Hippocampal formation (tissue), 2 donors: ENCODE measurements at regions not wholly inside any gene's neighbourhood (a gene's known extent, or its start where the extent isn't known, plus 50 kb on each side); places are given as distances from the start of the nearest gene placed in this dataset.

ENCODE experiments used
- DNase-seq, 2 donors: peaks; one replicate each; lab custom pipeline; 2025; lab: John Stamatoyannopoulos, UW

DNA sequence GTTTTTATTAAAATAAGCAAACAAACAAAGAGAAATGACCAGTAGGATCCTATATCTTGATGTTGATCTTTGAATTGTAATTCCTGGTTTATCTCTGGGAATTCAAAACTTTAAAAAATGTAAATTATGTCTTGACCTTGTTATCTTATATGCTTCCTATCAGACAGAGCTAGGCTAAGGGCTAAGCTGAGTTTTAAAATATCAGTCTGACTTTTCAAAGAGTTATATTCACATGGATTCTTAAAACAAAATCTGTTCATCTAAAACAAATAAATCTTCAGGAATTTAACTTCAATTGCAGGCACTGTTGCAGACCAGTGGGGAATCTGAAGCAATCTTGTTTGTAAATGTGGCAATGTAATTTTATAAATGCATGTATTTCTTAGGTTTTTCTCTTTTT, 1144.1 kb downstream of the LRFN5 start:
- no peak for DNase-seq

DNA sequence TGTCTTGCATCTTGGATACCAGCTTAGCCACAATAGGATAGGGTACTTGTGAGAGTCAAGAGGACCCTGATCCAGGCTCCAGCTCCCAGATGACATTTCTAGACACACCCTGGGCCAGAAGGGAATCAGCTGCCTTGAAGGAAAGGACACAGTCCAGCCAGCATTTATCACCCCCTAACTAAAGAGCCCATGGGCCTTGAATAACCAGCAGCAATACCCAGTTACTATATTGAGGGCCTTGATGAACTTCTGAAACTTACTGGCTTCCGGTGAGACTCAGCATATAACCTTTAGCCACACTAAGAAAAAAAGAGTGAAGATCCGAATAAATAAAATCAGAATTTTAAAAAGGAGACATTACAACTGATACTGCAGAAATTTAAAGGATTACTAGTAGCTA, 1135.4 kb downstream of the LRFN5 start:
- DNase-seq = no peak

DNA sequence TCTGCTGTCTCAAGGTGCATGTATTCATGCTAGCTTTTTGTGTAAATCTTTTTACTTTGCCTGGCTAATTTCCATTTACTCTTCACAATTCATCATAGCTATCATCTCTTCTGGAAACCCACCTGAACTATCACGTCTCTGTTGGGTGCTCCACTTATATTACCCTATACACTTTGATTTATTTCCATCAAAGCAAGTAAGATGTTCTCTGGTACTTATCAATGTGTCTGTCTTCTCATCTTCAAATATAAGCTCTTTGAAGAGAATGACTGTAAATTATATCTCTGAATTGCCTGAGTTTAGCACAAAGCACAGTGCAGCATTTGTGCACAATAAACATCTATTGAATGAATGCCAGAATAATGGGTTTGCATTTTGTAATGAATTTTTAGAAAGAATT, 1129.7 kb downstream of the LRFN5 start:
- DNase-seq = no peak

DNA sequence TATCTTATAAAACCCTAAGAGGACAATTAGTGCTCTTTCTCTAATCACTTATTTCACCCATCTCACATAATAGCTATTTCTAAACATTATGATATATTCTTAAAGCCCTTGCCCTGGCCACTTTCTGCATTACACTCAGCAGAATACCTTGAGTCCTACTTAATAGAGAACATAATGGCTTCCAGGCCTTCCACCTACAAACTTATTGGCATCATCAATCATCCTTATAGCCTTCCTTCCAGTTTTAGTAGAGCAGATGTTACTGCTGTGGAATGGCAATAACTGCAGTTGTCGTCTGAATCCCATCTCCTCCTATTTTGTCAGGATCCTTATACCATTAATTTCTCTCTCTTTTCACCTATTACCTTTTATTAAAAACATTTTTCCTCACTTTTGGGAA, 1127.4 kb downstream of the LRFN5 start:
- DNase-seq = no peak

DNA sequence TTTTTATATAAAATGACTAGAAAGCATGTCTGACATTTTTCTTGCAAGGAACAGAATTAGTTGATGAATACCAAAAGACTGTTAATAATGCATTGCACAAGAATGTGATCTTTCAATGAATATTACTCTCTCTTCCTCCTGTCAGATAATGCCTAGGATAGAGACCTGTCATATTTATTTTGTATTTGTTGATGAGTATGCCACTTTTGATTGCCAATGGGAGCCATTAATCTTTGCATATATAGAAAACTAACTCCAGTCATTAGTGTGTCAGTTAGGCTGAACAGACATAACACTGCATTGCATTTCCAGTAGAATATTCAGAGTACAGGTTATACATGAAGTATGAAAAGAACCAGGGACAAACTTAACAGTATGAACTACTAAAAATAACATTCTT, 1125.3 kb downstream of the LRFN5 start:
- no peak for DNase-seq

DNA sequence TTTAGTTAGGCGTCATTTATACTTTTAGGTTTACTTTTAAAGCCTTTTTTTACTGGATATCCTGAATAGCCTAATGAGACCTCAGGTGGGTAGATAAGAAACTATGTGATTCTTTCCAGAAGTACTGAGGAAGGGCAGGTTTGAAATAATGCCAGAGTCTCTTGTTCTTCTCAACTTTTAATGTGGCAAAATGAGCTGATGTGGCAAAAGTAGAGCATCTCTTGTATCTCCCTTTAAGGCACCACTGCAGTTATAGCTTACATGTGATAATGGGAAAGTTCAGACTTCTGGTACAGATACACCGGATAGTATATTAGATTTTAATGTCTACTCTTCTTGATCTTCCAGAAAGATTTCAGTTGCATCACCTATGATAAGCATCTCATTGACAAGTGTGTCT, 1124.8 kb downstream of the LRFN5 start:
- no peak for DNase-seq

DNA sequence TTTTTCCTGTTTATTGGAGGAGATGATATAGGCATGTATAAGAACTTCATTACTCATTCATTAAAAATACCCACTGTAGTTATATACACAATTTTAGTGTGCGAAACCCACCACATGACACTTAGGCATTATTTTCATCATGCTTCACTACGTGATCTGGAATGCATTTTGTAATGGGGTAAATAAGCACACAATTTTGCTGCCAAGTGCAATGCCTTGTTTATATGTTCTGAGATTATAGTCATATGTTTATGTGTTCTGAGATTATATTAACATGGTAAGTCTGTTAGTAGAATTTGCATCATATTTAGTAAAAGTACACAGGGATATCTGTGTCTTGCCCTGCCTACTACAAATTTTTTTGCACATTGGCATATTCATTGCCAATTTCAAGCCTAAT, 1123.0 kb downstream of the LRFN5 start:
- DNase-seq = no peak

DNA sequence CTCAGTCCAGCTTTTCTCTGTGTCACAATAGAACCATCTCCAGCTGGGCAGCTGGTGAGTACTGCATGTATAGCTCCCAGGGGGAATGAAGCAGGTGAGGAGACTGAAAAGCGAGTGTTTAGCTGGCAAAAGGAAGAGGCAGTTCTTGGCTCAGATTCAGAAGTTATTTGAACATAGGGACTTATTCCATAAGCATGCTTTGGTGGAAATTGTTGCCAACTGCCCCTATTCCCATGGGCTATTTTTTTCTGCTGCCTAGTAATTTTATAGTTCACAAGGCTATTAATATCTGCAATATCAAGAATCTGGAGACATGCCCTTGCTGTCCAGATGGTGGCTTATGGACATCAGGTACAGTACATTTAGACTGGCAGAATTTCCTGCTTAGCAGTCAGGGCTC, 1112.7 kb downstream of the LRFN5 start:
- DNase-seq = no peak

DNA sequence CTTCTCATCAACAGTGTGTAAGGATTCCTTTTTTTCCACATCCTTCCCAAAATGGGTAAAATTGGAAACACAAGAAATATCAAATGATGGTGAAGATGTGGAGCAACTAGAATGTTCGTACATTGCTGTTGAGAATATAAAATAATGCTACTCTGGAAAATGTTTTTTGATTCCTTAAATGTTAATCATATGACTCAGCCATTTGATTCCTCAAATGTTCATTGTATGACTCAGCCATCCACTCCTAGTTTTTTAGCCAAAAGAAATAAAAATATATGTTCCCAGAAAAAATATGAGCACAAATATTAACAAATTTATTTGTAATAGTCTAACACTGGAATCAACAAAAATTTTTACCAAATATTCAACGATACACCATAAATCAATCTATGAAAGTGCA, 1108.6 kb downstream of the LRFN5 start:
- no peak for DNase-seq

DNA sequence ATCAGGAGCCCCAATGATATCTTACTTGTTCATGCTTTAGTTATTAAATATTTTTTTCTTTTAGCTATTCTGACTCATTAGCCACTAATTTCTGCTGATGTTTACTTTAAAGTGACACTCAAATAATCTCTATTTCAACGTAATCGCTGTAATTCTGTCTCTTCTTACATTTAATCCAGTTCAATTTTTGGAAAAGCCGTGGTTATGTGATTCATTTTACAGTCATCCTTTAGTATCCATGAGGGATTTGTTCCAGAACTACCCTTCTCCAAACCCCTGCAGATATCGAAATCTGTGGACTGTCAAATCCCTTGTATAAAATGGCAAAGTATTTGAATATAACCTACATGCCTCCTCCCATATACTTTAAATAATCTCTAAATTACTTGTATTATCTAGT, 1103.4 kb downstream of the LRFN5 start:
- no peak for DNase-seq

DNA sequence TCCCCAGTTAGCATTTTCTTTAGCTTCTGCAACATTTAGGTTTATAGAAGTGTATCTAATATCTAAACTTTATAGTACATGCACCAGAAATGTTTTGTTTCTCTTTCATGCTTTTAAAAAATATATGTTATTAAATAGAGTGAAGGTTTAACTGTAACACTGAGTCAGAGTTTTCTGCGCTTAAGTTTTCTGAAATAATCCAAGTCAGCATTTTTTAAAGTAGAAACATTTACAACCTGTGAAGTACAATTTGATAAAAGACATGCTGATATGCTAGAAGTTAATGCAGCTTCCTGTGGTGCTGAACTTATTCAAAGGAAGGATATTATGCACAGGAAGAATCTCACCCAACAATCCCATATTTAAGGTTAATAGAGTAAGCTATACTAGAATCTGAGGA, 1096.8 kb downstream of the LRFN5 start:
- no peak for DNase-seq

DNA sequence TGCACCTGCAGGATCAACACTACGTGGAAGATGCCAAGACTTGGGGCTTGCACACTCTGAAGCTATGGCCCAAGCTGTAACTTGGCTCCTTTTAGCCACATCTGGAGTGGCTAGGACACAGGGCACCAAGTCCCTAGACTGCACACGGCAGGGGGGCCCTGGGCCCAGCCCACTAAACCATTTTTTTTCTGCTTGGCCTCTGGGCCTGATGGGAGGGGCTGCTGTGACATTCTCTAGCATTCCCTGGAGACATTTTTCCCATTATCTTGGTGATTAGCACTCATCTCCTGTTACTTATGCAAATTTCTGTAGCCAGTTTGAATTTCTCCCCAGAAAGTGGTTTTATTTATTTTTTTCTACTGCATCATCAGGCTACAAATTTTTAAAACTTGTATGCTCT, 1080.7 kb downstream of the LRFN5 start:
- DNase-seq = no peak

DNA sequence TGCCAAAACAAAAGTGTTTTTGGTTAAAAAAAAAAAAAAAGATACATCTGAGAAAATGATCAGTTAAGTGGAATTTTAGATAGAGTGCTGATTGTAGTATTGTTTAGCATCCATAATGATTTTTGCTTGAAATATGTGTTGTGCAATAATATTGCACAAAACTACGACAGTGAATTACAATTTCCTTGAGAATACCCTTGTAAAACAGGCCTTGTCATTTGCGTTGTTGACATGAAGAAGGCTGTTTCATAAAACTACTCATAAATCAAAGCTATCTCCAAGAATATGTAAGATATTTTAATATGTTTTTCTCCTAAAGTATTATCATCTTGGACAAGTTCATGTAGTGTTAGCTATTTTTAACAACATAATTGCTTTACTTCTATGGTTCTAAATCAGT, 1077.0 kb downstream of the LRFN5 start:
- DNase-seq = no peak

DNA sequence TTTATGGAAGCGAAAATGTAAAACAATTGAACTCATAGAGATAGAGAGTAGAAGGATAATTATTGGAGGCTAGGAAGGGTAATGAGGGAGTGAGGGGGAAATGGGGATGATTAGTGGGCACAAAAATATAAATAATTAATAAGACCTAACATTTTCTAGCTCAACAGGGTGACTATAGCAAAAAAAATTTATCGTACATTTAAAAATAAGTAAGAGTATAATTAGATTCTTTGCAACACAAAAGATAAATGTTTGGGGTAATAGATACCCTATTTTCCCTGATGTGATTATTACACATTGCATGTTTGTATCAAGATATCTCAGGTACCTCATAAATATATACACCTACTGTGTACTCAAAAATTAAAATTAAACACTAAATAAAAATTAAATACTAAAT, 1070.0 kb downstream of the LRFN5 start:
- DNase-seq = no peak

DNA sequence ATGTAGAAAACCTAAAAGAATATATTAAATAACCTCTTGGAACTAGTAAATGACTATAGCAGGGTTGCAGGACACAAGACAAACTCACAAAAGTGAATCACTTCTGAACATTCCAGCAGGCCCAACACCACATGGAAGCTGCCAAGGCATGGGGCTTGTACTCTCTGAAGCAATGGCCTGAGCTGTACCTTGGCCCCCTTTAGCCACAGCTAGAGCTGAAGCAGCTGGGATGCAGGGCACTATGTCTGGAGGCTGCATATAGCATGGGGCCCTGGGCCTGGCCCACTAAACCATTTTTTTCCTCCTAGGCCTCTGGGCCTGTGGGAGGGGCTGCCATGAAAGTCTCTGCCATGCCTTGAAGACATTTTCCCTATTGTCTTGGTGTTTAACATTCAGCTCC, 1067.3 kb downstream of the LRFN5 start:
- DNase-seq = no peak

DNA sequence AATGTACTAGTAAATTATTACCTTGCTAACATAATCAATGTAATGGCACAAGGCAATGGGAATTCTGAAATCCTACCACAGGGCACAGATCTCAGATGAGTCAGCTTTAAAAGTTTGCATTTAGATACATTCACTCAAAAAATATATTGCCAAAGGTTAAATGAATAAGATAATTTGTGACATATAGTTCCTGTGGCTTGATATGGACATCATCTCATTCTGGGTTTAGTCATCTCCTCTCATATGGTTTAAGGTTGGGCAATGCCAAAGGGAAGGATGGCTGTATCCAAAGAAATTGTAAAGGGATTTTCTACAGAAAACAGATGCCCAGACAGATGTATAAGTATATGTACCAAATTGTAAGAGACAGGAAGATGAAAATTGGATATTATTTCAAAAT, 1065.0 kb downstream of the LRFN5 start:
- no peak for DNase-seq

DNA sequence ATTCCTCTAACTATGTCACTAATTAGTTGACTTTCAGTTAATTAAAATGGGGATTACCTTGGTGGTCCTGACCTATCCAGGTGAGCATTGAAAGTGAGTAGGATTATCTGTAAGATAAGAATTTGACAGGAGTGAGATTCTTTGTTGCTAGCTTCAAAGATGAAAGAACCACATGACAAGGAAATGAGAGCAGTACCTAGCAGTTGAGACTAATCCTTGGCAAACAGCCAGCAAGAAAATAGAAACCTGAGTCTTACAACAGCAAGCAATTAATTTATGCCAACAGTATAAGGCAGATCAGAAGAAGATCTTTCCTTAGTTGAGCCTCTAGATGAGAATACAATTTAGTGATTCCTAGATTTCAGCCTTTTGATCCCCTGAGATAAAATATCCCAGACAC, 1058.4 kb downstream of the LRFN5 start:
- DNase-seq = no peak

DNA sequence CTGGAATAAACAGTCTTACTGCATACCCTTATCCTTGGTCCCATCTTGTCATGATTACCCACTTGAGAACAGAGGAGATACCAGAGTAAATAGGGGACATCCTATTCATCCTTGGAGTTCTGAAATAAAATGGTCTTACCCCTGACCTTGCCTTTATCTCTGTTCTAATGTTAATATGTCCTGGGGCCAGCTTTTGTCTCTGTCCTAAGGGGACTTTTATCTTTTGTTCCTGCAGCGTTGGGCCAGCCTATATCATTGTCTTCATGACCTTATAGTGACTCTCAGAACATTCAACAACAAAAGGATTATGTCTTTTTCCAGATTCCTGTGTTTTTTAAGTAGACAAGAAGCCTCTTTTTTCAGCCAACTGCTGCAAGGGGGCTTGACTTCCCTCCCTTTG, 1057.5 kb downstream of the LRFN5 start:
- DNase-seq = no peak

DNA sequence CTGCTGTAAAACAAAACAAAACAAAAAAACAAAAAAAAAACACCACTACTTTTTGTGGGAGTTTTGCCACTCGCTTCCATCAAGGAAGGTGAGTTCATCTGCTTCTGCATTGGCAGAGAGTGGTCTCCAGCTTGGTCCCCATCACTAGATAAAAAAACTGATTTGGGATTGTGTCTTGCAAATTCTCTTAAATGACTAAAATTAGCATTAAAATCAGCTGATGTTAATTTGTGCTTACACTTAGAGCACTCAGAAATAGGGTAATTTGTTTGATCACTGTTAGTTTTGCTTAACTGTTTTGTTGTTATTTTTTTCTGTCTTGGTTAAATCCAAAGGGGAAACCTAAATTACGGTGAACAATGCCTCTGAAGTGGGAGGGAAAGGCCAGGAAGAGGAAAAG, 1048.0 kb downstream of the LRFN5 start:
- DNase-seq = no peak

DNA sequence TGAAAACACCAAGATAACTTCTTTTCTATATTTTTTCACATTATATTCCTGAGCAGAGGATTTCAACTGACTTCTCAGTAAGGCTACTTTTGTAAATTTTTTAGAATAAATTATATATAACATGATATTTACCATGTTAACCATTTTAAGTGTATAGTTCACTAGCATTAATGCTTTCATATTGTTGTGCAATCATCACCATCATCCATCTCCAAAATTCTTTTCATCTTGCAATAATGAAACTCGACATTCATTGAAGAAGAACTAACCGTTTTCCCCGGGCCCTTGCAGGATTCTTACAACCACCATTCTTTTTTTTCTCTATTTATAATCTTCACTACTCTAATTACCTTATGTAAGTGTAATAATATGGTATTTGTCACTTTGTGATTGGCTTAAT, 1036.1 kb downstream of the LRFN5 start:
- DNase-seq = no peak

DNA sequence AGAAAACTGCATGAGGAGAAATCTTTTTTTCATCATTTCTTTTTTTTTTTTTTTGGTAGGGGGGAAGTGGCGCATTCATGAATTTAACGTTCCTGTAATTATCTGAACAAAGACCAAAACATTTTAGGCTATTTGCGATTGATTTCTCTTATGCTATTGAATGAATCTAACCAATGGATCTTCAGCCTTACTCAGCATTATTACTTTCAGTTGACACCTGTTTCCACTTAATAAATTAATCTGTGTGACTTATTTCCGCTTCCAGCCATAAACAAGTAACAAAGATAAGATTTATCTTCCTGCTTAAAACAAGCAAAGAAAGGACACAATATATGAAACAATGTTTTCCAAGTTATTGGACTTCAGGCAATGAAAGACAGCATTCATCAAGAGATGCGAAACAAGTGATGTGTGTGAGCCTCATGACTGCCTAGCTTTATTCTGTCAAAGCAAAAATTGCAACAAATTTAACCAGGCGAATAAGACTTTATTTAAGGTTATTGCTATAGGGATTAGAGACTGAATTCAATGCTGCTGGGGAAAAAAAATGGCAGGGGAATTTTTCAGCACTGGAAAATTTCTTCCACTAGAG, 1026.9 kb downstream of the LRFN5 start:
- no peak for DNase-seq

DNA sequence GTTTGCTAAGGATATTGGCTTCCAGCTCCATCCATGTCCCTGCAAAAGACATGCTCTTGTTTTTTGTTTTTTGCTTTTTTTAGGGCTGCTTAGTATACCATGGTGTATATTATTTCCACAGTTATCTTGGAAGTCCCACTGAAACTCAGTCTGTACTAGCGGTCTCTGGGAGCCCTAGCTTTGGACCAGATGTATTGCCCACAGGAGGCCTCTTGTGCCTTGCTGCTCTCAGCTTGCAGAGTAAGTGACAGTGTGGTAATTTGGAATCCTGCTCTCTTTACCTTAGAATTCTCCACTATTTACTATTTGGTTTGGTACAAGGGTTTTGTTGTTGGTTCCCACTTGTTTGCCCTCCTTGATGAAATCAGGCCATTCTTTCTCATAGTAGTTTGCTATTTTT, 1022.9 kb downstream of the LRFN5 start:
- no peak for DNase-seq

DNA sequence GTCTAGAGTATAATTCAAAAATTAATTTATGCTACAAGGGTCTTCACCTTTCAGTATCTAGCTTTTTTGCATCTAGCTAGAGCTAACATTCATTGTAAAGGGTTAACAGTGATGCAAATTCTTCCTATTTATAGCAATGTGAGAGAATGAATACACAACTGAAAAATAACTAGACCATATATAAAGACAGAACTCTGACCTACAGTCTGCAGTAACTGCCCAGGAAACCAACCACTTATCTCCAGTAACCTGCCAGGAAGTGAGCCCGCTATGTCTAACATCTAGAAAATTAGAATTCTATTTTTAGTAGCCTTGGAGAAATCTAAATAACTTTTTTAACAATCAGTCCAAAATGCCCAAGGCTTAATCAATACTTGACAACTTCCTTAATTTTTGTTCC, 1021.9 kb downstream of the LRFN5 start:
- DNase-seq = no peak

DNA sequence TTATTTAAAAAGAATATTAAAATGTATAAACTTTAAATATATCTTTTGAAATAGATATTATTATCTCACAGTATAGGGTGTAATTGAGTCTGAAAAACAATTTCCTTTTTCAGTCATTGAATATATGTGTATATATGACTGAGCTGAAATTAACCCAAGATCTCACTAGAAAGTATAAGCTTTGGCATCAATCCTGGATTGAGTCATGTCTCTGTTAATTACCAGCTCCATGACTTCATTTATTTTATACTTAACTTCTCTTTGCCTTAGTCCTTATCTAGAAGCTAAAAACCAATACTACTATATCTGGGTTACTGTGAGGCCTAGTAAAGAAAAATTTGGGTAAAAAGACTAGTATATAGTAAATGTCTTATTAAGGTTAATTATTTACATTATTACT, 1020.3 kb downstream of the LRFN5 start:
- DNase-seq = no peak
